ENCODE measurements at regions not wholly inside any gene's neighbourhood (a gene's known extent, or its start where the extent isn't known, plus 50 kb on each side); places are given as distances from the start of the nearest gene placed in this dataset.

DNA sequence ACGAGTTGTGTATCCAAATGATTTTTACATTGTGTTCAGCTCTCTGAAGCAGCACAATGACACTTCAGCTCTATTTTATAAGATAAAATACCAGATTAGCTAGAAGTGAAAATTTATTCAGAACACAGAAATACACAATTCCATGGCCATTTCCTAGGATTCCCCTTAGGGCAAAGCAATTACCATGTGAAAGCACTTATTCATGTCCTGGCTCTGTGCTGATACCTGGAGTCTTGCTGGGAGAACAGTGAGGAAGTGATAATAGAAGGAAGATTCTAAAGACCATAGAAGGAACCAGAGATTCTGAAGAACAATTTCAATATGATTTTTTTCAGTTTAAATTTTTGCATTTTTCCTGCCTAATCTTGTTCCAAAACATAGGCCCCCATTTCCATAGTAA is 657.4 kb upstream of the ZWINT start:
- no peak for DNase-seq (ENCODE audit: low read depth)

DNA sequence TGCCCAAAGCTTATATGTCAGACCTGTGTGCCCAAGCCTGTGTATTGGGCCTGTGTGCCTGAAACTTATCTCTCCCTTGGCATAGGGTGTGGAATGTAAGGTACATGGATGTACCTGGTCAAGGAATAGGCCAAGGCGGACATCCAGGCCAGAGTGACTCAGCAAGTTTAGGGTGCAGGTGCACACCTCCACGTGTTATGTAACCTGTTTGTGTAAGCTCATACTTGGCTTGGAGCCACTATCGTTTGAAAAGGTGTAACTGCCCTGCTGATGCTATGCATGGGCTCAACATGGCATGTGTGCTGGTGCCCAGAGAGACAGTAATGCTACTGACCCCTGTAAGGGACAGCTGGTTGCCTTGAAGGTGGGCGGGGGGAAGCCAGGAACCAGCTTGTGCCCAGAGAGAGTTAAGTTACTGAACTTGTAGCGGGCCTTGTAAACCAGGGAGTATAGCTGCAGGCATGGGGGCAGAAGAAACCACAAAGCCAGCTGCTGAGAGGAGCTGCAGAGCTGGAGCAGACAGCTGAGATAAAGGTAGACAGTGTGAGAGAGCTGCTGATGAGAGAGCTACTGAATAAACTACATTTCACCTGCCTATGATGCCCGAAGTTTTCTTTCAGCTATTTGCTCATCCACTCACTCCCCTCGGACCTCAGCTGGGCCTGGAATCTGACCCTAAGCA is 656.4 kb upstream of the ZWINT start:
- no peak for DNase-seq (ENCODE audit: low read depth)

DNA sequence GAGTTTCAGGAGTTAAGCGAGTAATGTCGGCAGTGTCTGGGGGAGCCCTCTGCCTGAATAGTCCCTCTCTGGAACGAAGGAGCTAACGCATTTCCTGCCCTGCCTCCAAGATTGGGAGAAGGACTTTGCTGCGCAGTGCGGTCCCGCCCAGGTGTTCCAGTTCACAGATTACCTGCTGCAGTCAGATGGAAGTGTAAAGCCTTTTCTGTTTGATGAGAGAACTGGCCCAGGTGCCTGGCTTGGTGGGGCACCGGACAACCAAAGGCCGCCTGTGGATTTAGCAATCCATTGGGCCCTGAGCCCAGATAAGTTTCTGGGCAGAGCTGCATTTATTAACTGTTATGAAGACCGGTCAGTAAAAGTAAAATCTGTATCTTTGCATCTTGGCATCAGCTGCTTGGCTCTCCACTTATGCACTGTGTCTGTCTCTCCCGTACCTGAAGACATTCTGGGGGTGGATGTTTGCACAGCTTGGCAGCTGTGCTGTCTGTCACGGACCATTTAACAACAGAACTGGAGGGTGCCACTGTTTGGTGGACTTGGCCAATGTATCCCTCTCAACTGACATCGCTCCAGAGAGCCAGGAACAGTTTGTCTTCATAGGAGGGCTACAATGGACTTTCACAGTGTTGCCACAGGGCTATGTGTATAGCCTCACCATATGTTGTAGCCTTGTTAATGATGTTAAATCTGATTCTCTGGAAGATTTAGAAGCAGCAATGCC is 654.7 kb upstream of the ZWINT start:
- DNase-seq (ENCODE audit: low read depth), result no peak

DNA sequence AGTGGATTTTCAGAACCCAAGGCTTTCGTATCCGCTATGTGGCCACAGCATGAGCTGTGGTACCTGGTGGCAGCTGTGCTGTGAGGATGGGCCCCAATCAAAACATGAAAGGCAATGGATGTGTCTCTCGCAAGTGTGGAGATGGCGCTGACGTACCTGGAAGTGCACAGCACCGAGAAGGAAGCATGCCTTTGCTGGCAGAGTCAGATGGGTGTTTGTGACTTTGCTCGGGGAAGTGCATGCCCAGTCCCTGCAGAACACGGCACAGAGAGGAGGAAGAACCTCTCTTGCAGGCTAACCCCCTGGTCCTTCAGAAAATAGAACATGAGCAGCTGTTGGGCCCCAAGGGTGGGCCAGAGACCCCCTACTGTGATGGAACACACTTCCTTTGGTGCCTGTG is 654.1 kb upstream of the ZWINT start:
- DNase-seq (ENCODE audit: low read depth), result no peak

DNA sequence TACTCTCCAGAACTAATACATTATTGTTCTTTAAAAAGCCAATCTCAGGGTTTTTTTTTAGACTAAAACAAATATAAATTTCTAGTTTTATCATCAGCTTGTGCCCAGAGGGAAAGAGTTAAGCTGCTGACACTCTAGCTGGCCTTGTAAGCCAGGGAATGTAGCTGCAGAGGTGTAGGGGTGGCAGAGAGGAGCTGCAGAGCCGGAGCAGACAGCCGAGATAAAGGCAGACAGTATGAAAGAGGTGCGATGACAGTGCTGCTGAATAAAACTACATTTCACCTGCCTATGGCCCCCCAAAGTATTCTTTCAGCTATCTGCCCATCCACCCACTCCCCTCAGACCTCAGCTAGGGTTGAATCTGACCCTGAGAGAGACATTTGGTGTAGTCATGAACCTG is 653.7 kb upstream of the ZWINT start:
- no peak for DNase-seq (ENCODE audit: low read depth)

DNA sequence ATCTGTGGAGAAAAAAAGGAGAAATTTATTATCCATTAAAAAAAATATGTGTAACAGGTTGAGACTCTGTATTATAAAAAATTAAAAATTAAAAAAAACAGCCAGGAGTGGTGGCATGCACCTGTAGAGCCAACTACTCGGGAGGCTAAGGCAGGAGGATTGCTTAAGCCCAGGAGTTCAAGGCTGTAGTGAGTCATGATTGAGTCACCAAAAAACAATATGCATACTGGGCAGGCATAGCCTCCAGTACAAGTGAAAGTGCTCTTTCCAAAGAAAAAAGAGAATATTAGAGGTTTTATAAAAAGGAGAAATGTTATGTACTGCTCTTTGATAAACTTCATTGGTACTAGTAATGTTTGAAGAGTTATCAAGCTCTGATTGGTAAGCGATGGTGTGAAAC is 647.1 kb upstream of the ZWINT start:
- no peak for DNase-seq (ENCODE audit: low read depth)

DNA sequence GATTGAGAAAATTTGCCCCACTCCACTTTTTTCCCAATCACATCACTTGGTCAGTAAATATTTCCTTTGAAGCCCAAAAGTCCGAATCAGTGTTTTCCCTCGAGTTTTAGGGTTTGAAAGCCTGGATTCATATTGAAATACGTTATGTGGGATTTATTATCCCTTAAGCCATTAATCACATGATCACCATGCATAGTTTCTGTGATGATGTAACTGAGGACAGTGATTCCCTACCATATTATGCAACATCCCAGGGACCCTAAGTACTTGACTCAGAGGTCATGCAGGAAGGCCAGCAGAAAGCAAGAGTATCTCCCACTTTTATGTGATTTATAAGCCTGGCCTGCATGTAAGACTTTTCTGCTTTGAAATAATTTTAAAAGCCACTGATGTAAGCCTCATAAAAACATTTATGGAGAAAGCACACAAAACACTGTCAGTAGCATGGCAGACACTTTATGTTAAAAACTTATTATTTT is 630.6 kb upstream of the ZWINT start:
- DNase-seq (ENCODE audit: low read depth), result no peak

DNA sequence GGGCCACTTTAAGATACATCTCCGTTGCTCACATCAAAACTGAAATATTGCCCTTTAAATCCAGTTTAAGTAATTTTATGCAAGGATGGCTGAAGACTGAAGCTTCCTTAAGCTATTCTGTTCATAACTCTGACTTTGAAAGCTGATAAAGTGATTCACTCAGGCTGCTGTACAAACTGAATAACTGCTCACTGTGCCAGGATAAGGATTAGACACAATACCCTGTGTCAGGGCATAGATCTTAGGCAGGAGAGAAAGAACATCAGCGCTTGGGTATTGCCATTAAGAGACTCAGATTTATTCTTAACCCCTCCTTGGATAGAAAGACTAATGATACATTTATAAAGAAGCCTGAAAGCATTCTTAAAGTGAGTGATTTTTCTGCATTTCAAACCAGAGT is 614.5 kb upstream of the ZWINT start:
- no peak for DNase-seq (ENCODE audit: low read depth)

DNA sequence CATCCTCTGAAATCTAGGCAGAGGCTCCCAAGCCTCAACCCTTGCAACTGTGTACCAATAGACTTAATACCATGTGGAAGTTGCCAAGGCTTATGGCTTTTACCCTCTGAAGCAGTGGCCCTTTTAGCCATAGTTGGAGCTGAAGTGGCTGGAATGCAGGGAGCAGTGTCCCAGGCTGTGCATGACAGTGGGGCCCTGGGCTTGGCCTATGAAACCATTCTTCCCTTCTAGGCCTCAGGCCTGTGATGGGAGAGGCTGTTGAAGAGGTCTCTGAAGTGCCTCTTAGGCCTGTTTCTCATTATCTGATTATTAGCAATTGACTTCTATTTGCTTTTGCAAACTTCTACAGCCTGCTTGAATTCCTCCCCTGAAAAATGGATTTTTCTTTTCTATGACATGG is 612.7 kb upstream of the ZWINT start:
- DNase-seq (ENCODE audit: low read depth), result no peak

DNA sequence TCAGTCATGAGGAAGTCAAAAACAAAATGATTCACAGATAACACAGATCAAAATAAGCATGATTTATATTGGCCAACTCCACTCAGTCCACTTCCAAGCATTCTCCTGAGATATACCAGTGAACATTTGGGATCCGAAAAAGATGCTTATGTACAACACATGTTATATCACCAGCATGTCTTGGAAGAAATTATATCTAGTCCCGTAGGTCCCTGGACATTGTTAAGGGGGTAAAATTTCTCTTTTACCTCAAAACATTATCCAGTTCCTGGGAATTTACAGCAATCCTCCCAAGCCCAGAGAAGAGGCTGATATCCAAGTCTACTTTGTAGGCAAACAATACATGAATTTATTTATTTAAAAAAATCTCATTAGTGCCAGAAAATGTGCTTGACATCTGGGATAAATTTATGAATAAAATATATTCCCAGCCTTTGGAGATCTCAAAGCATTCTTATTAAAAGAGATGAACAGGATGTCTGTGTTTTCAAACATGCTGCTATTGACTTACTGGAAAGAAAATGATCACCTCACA is 582.2 kb upstream of the ZWINT start:
- DNase-seq (ENCODE audit: low read depth), result no peak

DNA sequence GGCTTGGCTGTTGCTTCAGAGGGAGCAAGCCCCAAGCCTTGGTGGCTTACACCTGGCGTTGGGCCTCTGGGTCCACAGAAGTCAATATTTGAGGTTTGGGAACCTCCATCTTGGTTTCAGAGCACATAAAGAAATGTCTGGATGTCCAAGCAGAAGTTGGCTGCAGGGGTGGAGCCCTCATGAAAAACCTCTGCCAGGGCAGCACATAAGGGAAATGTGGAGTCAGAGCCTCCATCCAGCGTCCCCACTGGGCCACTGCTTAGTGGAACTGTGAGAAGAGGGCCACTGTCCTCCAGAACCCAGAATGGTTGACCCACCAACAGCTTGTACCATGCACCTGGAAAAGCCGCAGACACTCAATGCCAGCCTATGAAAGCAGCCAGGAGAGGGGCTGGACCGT is 573.5 kb upstream of the ZWINT start:
- no peak for DNase-seq (ENCODE audit: low read depth)

DNA sequence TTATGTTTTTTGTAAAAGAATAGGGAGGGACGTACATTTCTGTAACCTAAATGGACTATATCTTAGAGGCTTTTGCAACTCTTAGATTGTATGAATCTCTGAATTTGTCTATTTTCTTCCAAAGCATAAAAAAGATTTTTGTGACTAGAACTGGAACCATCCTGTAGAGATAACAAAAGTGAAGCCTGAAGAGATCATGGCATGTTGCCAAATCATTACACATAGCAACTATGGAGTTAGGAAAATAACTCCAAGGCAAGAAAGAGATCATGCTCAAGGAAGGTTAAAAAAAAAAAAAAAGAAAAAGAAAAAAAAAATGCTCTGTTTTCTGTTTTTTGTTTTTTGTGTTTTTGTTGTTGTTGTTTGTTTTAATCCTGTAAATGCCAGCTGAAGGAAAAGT is 567.7 kb upstream of the ZWINT start:
- no peak for DNase-seq (ENCODE audit: low read depth)

DNA sequence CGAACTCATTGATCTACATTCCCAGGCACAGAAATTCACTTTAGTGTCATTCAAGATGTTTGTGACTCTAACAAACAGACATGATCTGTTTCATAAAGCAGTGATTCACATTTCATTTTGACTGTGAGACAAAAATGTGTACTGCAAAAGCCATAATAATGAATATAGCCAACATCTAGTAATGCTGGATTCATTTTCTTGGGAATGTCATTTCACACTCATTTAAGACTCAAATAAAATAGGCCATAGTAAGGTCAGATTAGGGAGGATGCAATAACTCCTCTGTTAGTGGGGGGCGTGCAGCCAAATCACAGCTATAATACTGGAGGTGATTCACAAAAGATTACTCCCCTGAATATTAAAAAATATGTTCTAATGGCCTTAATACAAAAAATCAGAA is 566.6 kb upstream of the ZWINT start:
- no peak for DNase-seq (ENCODE audit: low read depth)

DNA sequence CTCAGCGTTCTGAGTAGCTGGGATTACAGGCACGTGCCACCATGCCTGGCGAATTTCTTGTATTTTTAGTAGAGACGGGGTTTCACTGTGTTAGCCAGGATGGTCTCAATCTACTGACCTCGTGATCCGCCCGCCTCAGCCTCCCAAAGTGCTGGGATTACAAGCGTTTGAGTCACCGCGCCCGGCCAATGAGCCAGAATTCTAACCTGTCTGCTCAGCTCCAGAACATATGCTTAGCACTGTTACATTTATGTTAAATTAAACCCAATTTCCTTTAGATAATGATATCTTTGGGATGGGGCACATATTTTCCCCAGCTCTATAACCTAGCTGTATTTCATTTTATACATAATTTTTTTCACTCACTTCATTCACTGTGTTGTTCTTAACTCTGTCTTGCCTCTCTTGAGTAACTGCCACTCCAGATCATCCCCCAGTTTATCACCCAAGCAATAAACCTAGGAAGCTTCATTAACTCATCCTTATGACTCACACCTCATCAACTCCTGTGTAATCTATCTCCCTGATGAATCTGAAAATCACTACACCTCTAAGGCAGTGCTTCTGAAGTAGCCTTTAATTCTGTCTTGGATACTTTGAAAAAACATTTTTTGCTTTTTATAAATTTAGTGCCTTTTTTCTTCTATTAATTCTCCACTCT is 559.7 kb upstream of the ZWINT start:
- DNase-seq (ENCODE audit: low read depth), result no peak

DNA sequence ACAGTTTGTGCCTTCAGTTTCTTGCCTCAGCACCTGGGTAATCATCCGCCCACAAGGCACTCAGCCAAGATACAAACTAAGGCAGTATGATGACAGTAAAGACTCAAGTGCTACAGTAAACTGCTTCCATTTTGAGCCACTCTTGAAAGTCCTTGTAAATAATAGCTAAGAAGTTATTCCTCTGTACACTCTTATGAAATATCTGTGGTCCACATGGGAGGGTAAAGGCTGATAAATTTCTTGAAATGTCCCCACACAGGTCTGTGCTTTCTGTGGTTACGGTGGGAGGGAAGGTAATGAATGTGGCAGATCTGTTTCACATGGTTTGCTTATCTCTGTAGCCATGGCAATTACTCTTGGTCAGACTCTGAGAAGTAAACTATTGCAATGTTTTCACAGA is 551.0 kb upstream of the ZWINT start:
- no peak for DNase-seq (ENCODE audit: low read depth)

DNA sequence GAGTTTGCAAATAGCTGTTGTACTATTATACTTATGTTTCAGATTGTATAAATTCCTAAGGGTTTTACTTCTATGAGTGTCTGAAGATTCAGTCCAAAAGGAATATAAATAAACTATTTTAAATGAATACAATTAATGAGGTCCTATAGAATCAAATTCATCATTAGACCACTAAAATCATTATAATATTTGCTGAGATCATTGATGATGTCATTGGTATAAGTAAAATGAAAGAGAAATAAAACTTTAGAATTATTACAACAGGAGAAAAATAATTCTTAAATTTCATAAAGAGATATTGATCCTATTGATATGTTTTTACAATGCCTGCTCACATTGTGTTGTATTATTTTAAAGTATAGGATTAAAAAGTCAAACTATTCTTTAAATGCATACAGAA is 544.0 kb upstream of the ZWINT start:
- DNase-seq (ENCODE audit: low read depth), result no peak

DNA sequence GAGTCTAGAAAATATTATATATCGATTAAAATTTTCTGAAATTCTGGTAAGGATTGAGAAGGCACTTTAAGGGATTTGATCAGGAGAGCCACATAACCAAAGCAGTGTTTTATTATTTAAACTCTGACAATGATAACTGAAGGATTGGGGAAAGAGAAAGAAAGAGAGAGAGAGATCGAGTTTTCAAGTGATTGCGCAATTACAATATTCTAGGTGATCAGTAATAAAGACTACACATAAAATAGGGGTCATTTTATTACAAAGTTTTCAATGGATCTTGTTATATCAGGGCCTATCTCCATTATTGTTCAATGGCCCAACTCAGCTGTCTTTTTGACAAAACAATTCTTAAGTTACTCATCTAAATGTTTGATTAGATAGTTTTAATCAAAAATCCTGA is 541.5 kb upstream of the ZWINT start:
- DNase-seq (ENCODE audit: low read depth), result no peak

DNA sequence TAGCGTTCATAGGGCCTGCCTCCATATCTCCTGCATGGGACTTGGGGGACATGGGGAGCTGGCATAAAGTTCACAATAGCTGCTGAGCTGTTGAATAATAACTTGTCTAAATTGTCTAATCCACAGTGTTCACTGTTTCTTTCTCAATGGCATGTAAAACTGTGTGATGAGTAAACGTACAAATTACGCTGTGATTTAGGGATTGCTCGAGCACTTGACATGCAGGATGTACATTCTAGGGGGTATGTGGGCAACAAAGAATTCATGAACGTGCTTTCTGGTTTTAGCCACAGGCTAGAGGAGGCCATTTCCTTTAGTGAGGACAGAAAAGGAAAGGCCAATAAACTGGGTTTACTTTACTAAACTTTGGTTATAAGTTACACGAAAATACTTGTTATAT is 534.2 kb upstream of the ZWINT start:
- DNase-seq (ENCODE audit: low read depth), result no peak

DNA sequence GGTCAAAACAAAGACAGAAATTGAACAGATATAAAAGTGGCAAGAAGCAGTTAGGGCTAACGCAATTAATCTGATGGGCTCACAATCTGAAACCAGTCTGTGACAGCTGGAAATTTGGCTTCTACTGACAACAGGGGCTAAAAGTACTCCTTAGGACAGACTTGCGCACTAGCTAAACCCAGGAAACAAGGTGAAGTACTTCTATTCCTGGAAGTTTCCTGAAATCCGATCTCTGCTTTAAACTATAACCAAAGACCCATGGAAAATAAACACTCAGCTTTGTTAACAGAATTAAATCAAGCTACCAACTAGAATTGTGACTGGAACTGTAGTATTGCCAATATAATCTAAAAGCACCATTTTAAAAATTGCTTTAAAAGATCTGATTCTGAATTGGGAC is 520.2 kb upstream of the ZWINT start:
- no peak for DNase-seq (ENCODE audit: low read depth)

DNA sequence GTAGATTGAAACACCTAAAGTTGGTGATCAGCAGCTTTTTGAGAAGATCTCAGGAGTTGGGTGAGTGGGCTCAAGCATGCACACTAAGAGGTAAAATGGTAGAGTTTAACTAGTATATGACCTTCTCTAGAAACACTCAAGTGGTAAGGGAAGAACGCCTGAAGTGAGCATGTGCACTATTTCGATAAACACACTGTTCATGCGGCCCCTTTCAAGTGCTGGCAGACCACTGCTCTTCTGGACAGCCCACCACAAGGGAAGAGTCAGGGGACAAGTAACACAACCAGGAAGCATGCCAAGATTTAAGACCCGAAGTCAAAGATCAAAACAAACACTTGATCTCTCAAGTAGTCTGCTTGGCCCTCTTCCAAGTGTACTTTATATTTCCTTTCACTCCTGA is 519.5 kb upstream of the ZWINT start:
- DNase-seq (ENCODE audit: low read depth), result no peak

DNA sequence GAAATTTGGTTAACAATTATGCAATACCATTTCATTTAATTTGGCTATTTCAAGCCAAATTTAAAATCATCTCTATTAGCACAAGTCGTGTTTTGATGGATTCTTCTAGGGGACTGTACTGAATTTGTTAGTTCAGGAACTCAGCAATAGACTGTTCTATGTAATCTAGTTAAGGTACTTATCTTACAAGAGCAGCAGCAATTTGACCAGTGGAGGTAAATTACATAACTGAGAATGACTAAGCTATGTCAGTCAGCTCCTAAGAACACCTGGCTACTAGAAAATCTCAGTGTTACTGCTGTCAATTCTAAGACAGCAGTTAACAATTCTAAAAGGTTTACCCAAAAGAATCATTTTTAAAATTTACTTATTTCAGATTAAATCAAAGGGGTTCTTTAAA is 513.9 kb upstream of the ZWINT start:
- DNase-seq (ENCODE audit: low read depth), result no peak

DNA sequence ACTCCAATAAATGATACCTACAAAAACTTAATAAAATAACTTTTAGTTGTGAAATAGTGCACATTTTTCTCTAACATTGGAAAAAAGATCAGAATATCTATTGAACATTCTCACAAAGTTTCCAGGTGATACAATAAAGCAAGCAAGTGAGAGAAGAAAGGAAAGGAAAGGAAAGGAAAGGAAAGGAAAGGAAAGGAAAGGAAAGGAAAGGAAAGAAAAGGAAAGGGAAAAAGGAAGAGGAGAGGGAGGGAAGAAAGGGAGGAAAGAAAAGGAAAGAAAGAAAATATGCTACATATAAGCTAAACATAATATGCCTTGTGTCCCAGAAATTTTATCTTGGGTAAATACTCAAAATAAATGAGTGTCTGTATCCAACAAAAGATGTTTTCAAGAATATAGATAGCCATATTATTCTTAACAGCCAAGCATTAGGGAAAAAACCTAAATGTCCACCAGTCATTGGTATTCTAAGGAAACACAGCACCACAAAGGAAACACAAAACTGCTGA is 510.2 kb upstream of the ZWINT start:
- DNase-seq (ENCODE audit: low read depth), result no peak

DNA sequence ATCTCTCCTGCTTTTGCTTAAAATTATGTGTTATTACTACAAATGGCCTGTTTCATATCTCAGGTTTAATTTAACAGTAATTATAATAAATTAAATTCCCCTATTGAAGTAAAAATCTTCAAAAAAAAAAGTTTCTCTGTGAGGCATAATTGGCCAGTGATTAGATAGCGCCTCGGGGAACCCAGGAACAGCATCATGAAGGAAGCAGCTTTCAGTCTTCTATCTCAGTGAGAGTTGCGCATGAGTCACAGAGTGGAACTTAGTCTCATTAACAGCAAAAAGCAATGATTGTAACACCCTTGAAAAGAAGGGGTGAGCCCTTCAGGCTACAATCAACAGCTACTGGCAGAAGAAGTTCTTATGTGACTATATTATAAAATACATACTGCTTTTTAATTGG is 506.2 kb upstream of the ZWINT start:
- DNase-seq (ENCODE audit: low read depth), result no peak
